HUES64 (cell line): ENCODE measurements at regions not wholly inside any gene's neighbourhood (a gene's known extent, or its start where the extent isn't known, plus 50 kb on each side); places are given as distances from the start of the nearest gene placed in this dataset.

Experiments used
- H3K27ac ChIP-seq: 2 replicates; pipeline ENCODE4 v1.7.0; 2013; ENCODE audit warnings: low read depth, low read length, inconsistent platforms
- H3K27me3 ChIP-seq: 2 replicates; pipeline ENCODE4 v1.6.1; 2013; ENCODE audit warnings: mild to moderate bottlenecking, low read length; ENCODE audit not compliant: insufficient read depth
- H3K36me3 ChIP-seq: 2 replicates; pipeline ENCODE4 v1.6.1; 2013; ENCODE audit warnings: mild to moderate bottlenecking, low read length; ENCODE audit not compliant: insufficient read depth
- H3K4me1 ChIP-seq: 2 replicates; pipeline ENCODE4 v1.6.1; 2013; ENCODE audit warnings: mild to moderate bottlenecking, low read length, moderate library complexity; ENCODE audit not compliant: insufficient read depth
- H3K4me3 ChIP-seq: 2 replicates; pipeline ENCODE4 v1.5.1; 2013; ENCODE audit warnings: mild to moderate bottlenecking, low read length, moderate library complexity
- H3K9ac ChIP-seq: 2 replicates; pipeline ENCODE4 v1.6.1; 2013; ENCODE audit warnings: mild to moderate bottlenecking, low read depth, low read length
- H3K9me3 ChIP-seq: 2 replicates; pipeline ENCODE4 v1.6.1; 2013; ENCODE audit warnings: low read depth, low read length; ENCODE audit not compliant: insufficient read depth
- WGBS: fragments of 150-250, 120-280 bp; methylation state at CpG from one replicate; pipeline ENCODE4 v1.1.7; 2013; ENCODE audit warnings: missing lambda C conversion rate; 5-methylcytosine and 5-hydroxymethylcytosine counted together

GRCh38 chr3:64316971-64317370 is 91.7 kb upstream of the PRICKLE2 start:
- no peaks in the 10 kb centered on the region for H3K36me3 ChIP-seq
- H3K9me3 ChIP-seq: no peaks in the 10 kb centered on the region
- no peak overlapping the region for H3K4me3 ChIP-seq
- no peak overlapping the region for H3K27ac ChIP-seq
- no peak overlapping the region for H3K9ac ChIP-seq
- 93% methylated on average over 4 of the region's 4 CpGs for WGBS
- no peaks in the 10 kb centered on the region for H3K27me3 ChIP-seq
- peaks cover 6% of the 10 kb centered on the region for H3K4me1 ChIP-seq

- H3K4me3 ChIP-seq: no peak overlapping the region
- WGBS: 83% methylated on average over 4 of the region's 5 CpGs
- H3K9me3 ChIP-seq: no peaks in the 10 kb centered on the region
- no peak overlapping the region for H3K9ac ChIP-seq
- H3K4me1 ChIP-seq: no peaks in the 10 kb centered on the region
- no peak overlapping the region for H3K27ac ChIP-seq
- no peaks in the 10 kb centered on the region for H3K27me3 ChIP-seq
- no peaks in the 10 kb centered on the region for H3K36me3 ChIP-seq
These were observed 86.3 kb upstream of the PRICKLE2 start for GRCh38 chr3:64311424-64312061.

DNA sequence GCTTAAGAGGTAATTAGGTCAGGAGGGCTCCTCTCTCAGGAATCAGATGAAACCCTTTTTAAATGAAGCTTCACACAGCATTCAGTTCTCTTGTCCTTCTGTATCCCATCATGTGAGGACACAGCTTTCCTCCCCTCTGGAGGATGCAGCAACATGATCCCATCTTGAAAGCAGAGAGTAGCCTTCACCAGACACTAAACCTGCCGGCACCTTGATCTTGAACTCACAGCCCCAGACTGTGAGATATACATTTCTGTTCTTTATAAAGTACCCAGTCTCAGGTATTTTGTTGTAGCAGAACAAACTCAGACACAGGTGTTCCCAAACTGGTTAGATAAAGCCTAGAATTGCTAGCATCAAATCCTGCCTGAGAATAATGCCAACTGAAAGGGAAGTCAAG is 83.7 kb upstream of the PRICKLE2 start:
- WGBS: 100% methylated on average over 1 of the region's 1 CpG
- no peak overlapping the region for H3K27ac ChIP-seq
- no peaks in the 10 kb centered on the region for H3K9me3 ChIP-seq
- no peak overlapping the region for H3K9ac ChIP-seq
- no peaks in the 10 kb centered on the region for H3K27me3 ChIP-seq
- no peaks in the 10 kb centered on the region for H3K36me3 ChIP-seq
- H3K4me3 ChIP-seq: no peak overlapping the region
- H3K4me1 ChIP-seq: no peaks in the 10 kb centered on the region

GRCh38 chr3:64306745-64307144 is 81.5 kb upstream of the PRICKLE2 start:
- Histone ChIP-seq H3K27me3 (no peaks in the 10 kb centered on the region), H3K9me3 (no peaks in the 10 kb centered on the region), H3K4me3 (no peak overlapping the region), H3K9ac (no peak overlapping the region), H3K4me1 (no peaks in the 10 kb centered on the region), H3K27ac (no peak overlapping the region), H3K36me3 (no peaks in the 10 kb centered on the region)
- 86% methylated on average over 1 of the region's 2 CpGs for WGBS

DNA sequence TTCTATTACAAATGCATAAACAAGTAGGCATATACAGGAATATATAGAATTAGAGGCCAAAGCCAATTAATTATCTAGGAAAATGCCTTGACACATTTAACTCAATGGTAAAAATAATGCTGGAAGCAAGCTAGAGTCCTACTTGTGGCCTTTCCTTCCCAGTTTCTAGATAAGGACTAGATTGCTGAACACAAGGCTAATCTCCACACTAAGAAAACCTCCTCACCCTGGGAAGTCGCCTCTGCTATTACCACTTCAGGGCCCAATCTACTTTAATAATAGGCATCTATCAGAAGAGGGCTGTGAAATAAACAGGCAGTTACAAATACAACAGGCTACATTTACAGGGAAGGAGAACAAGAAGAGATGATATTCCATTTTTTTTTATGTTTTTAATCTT is 80.5 kb upstream of the PRICKLE2 start:
- Histone ChIP-seq H3K4me3 (no peak overlapping the region), H3K9me3 (no peaks in the 10 kb centered on the region), H3K4me1 (no peaks in the 10 kb centered on the region), H3K27me3 (no peaks in the 10 kb centered on the region), H3K36me3 (no peaks in the 10 kb centered on the region), H3K9ac (no peak overlapping the region), H3K27ac (no peak overlapping the region)
- 100% methylated on average over 1 of the region's 1 CpG for WGBS

DNA sequence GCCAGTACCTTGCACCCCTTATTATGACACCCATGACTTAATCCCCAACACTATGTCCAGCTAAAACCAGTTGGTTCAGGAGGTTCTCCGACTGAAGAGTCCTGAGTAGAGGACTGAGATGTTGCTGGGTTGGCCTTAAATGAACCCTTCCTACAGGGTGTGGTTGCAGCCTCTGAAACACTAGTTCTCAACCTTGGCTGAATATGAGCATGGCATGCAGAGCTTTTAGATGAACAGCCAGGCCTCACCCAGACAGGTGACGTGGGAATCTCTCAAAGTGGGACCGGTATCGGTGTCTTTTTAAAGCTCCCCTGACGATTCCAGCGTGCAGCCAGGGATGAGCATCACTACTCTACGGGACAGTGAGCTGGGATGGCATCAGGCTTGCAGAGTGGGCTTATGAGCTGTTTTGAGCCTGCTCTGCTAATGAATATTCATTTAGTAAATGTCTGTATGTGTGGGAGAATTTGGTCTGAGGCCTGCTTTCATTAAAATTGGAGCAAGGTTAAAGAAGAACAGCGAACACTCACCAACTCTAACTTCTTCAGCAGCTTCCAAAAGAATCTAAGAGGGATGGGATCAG is 79.7 kb upstream of the PRICKLE2 start:
- H3K27me3 ChIP-seq: no peaks in the 10 kb centered on the region
- no peak overlapping the region for H3K9ac ChIP-seq
- 96% methylated on average over 7 of the region's 8 CpGs for WGBS
- H3K4me3 ChIP-seq: no peak overlapping the region
- H3K9me3 ChIP-seq: no peaks in the 10 kb centered on the region
- H3K27ac ChIP-seq: no peak overlapping the region
- H3K36me3 ChIP-seq: no peaks in the 10 kb centered on the region
- no peaks in the 10 kb centered on the region for H3K4me1 ChIP-seq

DNA sequence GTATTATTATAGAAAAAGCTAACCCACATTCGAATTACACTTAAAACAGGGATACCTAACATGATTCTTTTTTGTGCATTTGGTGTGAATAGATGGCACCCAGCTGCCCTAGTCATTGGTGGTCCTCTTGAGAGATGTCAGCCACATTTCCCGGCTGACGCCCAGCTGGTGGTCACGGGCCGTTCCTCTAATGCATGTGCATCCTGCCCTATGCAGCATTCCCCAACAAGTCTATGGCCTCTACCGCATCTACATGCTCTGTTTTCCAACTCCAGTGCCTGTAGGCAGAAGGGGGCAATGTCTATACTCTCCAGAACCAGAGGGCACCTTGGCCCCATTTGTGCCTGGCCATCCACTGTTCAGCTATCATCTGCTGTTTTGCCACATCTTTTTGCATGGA is 78.6 kb upstream of the PRICKLE2 start:
- WGBS: 98% methylated on average over 6 of the region's 6 CpGs
- H3K27ac ChIP-seq: no peak overlapping the region
- H3K4me1 ChIP-seq: no peaks in the 10 kb centered on the region
- H3K4me3 ChIP-seq: no peak overlapping the region
- no peaks in the 10 kb centered on the region for H3K36me3 ChIP-seq
- H3K27me3 ChIP-seq: no peaks in the 10 kb centered on the region
- no peak overlapping the region for H3K9ac ChIP-seq
- no peaks in the 10 kb centered on the region for H3K9me3 ChIP-seq

GRCh38 chr3:64303401-64303800 is 78.1 kb upstream of the PRICKLE2 start:
- Histone ChIP-seq H3K9ac (no peak overlapping the region), H3K9me3 (no peaks in the 10 kb centered on the region), H3K4me1 (no peaks in the 10 kb centered on the region), H3K27me3 (no peaks in the 10 kb centered on the region), H3K4me3 (no peak overlapping the region), H3K36me3 (no peaks in the 10 kb centered on the region), H3K27ac (no peak overlapping the region)
- WGBS: 92% methylated on average over 5 of the region's 6 CpGs

DNA sequence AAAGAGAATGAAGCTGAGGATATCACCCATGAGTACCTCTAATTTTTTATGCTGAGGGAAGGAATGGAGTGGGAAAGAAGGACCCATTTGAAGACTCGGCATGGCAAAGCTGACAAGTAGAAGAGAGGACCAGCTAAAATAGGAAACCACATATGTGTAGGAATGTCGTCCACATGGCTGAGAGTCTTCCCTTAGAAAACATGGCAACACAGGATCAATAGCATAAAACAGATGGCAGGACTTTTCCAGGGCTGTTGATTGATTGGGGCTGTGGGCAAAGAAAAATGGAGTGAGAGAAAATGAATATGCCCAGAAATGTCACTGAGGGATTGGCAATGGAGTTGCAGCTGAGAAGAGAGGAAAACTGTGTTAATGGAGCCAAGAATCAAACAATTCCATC is 76.2 kb upstream of the PRICKLE2 start:
- H3K27ac ChIP-seq: no peak overlapping the region
- no peaks in the 10 kb centered on the region for H3K27me3 ChIP-seq
- no peaks in the 10 kb centered on the region for H3K4me1 ChIP-seq
- 92% methylated on average over 2 of the region's 2 CpGs for WGBS
- peaks cover 16% of the 10 kb centered on the region for H3K9me3 ChIP-seq
- H3K9ac ChIP-seq: no peak overlapping the region
- H3K36me3 ChIP-seq: no peaks in the 10 kb centered on the region
- no peak overlapping the region for H3K4me3 ChIP-seq

GRCh38 chr3:64300790-64301423 is 75.6 kb upstream of the PRICKLE2 start:
- Histone ChIP-seq H3K27me3 (no peaks in the 10 kb centered on the region), H3K27ac (no peak overlapping the region)
- 100% methylated on average over 1 of the region's 1 CpG for WGBS

GRCh38 chr3:64299206-64299605 is 73.9 kb upstream of the PRICKLE2 start:
- no CpG with 5 or more reads among the region's 1 CpG for WGBS
- Histone ChIP-seq H3K27ac (no peak overlapping the region), H3K4me1 (no peaks in the 10 kb centered on the region), H3K9ac (no peak overlapping the region), H3K9me3 (peaks cover 19% of the 10 kb centered on the region), H3K4me3 (no peak overlapping the region), H3K27me3 (no peaks in the 10 kb centered on the region), H3K36me3 (no peaks in the 10 kb centered on the region)

More at GRCh38 chr3:64300790-64301423, 75.6 kb upstream of the PRICKLE2 start:
- Histone ChIP-seq H3K9ac (no peak overlapping the region), H3K4me1 (no peaks in the 10 kb centered on the region), H3K9me3 (peaks cover 19% of the 10 kb centered on the region), H3K4me3 (no peak overlapping the region), H3K36me3 (no peaks in the 10 kb centered on the region)
